ENCODE measurements at regions not wholly inside any gene's neighbourhood (a gene's known extent, or its start where the extent isn't known, plus 50 kb on each side); places are given as distances from the start of the nearest gene placed in this dataset.

DNA sequence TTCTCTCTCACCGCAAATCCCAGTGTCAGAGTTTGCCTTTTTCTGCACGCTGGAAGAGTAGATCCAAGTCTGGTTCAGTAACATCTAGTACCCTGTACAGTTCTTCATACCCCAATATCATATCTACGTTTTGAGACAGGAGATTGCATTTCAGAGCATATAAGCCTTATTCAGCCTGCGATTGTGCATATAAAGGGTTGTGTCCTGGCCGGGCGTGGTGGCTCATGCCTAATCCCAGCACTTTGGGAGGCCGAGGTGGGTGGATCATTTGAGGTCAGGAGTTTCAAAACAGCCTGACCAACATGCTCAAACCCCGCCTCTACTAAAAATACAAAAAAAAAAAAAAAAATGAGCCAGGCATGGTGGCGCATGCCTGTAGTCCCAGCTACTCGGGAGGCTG, 104.9 kb downstream of the MTNR1B start:
- intact Hi-C loops (cut with micrococcal nuclease), result no loop called here

DNA sequence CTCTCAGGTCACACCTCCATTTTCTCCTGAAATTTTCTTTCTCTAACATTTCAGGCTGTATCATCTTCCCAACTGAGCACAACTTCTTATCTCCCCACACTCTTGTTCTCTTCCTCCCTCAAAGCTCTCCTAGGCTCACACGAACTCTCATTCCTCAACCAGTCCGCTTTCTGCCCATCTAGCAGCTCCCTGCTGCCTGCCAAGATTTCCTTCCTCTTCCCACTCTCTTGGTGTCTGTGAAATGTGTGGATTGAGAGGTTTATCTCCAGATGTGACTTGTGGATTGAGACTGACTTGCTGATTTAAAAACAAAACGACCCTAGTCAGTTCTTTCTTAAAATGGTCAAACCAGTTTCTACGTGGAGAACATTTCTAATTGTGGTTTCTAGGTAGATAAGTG, 106.3 kb downstream of the MTNR1B start:
- intact Hi-C loops (cut with micrococcal nuclease), result no loop called here

DNA sequence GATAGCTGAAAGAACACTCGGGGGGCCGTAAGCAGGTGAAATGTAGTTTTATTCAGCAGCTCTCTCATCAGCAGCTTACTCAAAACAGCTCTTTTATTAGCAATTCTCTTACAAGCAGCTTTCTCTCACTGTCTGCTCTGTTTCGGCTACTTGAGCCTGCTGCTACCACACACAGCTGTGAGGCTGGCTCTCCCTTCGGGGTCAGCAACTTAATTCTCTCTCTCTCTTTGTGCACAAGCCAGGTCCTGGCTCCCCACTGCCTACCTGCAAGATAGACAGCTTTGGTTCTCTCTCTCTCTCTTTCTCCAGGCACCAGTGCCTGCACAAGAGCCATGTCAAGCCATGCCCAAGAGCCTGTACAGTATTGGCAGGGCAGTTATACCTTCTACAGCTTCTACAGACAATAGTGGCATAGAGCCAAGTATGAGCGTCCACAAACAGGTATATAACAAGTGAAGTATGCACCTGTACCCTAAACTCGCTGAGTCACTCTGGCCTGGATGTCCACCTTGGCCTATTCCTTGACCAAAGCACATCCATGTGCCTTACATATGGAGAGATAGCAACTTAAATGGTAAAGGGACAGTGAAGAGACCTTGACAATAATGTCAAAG, 110.8 kb downstream of the MTNR1B start:
- intact Hi-C loops (cut with micrococcal nuclease), result loop anchor here (10.0 kb wide), 1 partner anchor 145 kb away; no protein-coding TSS in a partner anchor

DNA sequence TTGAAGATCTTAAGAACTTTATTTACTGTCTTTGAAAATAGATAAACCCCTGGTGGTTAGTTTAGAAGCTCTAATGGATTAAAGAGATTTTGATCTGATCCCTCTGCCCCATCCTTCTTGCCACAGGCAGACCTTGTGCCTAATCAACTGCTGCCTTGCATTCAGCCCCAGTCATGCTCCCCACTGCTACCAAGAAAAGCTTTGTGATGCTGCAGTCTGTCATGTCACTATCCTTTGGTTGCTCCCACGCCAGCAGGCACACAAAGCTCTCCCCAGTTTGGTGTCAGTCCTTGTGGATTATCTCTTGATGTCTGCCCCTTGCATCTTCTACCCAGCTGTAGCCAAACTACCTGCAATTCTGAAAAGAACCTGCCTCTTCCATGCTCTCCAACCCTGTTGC, 112.2 kb downstream of the MTNR1B start:
- intact Hi-C loops (cut with micrococcal nuclease), result loop anchor here (10.0 kb wide), 1 partner anchor 143 kb away; no protein-coding TSS in a partner anchor

DNA sequence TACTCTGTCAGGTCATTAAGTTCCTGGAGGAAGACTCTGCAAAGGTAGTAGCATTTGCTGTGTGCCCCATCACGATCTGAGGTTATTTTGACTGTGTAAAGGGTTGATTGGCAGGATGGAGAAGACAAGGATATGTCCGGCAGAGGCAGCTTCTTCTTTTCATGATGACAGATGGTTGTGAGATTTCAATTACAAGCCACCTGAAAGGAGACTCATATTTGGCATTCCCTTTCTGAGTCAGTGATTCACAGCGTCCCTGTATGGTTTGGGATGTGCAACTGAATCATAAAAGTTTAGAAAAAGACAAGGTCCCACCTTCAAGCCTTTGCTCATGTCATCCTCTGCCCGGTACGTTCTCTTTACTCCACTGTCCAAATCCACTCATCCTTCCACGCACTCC, 113.4 kb downstream of the MTNR1B start:
- intact Hi-C loops (cut with micrococcal nuclease), result loop anchor here (10.0 kb wide), 1 partner anchor 142 kb away; no protein-coding TSS in a partner anchor

DNA sequence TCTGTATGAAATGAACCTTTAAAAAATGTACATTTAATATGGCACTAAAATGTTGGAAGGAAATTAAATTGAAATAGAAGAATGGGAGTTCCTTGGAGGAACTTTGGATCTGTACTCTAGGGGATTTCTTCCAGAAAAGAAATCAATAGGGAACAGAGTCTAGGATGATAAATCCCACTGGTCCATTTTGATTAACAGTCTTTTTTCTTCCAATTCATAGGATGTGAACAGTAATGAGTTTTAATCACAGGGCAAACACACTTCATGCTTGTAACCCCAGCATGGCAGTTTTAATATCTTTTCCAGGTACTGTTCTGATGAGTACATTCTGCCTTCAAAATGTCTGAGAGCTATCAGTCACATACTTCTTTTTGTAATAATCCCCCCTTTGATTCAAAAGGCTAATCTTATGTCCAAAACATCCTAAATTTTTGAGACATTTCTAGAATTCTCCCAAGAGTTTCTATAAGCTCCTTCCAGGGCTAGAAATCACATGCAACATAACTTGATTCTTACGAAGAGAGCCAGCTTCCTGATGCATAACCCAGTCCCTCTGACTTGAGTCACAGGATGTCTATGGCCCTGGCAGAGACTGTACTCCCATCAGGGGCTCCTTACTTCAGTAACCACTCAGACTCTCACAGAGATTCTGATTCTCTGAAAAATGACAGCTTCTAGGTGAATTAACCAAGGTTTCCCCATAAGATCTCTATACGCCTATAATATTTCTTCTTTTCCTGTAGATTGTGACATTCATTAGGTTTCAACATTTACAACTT, 112.9 kb downstream of the SLC36A4 start:
- intact Hi-C loops (cut with micrococcal nuclease), result loop anchor here (10.0 kb wide), 1 partner anchor 140 kb away; no protein-coding TSS in a partner anchor

DNA sequence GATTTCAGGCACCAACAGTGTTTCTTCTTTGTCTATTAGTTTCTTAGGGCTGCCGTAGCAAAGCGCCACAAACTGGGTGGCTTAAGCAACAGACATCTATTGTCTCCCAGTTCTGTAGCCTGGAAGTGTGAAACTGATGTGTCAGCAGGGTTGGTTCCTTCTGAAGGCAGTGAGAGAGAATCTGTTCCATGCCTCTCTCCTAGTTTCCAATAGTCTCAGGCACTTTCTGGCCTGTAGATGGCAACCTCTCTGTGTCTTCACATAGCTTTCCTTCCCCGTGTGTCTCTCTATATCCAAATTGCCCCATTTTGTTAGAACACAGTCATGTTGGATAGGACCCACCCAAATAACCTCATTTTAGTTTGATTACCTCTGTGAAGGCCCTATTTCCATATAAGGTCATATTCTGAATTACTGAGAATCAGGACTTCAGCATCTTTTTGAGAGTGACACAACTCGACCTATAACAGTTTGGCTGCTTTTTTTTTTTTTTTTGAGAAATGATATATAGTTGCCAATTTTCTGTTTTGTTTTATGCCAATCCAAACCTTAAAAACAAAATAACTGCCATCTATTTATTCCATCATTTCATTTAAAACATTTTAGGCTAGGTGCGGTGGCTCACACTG, 108.2 kb downstream of the SLC36A4 start:
- intact Hi-C loops (cut with micrococcal nuclease), result loop anchor here (10.0 kb wide), 1 partner anchor 135 kb away; no protein-coding TSS in a partner anchor
